ENCODE measurements at regions not wholly inside any gene's neighbourhood (a gene's known extent, or its start where the extent isn't known, plus 50 kb on each side); places are given as distances from the start of the nearest gene placed in this dataset.

DNA sequence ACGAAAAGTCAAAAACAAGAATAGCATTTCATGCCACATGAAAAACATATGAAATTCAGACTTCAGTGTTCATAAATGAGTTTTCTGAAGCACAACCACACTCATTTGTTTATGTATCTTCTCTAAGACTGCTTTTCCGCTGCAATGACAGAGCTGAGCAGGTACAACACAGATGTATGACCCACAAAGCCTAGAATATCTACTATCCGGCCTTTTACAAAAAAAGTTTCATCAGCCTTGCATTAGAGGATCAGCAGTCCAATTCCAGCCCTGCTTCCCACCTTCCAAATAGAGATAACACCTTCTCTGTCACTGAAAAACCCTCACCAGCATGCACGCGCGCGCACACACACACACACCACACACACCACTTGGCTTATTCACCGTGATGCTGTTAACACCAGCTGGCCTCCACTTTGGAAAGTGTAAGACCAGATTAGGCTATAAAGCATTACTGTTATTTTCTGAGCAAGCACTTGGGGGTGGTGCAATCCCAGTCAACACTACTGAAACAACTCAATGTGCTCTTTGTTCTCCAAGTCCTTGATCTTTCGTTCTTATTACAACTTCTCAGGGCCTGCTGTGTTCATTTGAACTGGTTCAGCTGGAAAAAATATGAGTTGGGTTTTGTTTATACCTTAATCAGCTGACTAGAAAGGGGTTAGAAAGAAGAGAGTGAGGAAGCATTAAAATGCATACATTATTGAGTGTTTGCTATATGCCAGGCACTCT, 90.0 kb downstream of the GLUL start (continued):
- no peak for TF ChIP-seq ZNF350 (tag by site-specific recombination; IDR thresholded peaks at IDR 0.05)
- TF ChIP-seq, protein P1, sequence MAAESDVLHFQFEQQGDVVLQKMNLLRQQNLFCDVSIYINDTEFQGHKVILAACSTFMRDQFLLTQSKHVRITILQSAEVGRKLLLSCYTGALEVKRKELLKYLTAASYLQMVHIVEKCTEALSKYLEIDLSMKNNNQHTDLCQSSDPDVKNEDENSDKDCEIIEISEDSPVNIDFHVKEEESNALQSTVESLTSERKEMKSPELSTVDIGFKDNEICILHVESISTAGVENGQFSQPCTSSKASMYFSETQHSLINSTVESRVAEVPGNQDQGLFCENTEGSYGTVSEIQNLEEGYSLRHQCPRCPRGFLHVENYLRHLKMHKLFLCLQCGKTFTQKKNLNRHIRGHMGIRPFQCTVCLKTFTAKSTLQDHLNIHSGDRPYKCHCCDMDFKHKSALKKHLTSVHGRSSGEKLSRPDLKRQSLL (tag by site-specific recombination; IDR thresholded peaks at IDR 0.05), result no peak
- TF ChIP-seq ZNF19 (tag by site-specific recombination; IDR thresholded peaks at IDR 0.05; ENCODE audit: low read depth), result no peak
- TF ChIP-seq ZNF311 (tag by site-specific recombination; IDR thresholded peaks at IDR 0.05; ENCODE audit: borderline replicate concordance), result no peak
- TF ChIP-seq, protein P2, sequence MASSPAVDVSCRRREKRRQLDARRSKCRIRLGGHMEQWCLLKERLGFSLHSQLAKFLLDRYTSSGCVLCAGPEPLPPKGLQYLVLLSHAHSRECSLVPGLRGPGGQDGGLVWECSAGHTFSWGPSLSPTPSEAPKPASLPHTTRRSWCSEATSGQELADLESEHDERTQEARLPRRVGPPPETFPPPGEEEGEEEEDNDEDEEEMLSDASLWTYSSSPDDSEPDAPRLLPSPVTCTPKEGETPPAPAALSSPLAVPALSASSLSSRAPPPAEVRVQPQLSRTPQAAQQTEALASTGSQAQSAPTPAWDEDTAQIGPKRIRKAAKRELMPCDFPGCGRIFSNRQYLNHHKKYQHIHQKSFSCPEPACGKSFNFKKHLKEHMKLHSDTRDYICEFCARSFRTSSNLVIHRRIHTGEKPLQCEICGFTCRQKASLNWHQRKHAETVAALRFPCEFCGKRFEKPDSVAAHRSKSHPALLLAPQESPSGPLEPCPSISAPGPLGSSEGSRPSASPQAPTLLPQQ (tag by site-specific recombination; IDR thresholded peaks at IDR 0.05), result no peak
- no peak for TF ChIP-seq ZNF423 (tag by site-specific recombination; IDR thresholded peaks at IDR 0.05)
- TF ChIP-seq ZNF2 (tag by site-specific recombination; IDR thresholded peaks at IDR 0.05), result no peak
- no peak for TF ChIP-seq SP3 (tag by site-specific recombination; IDR thresholded peaks at IDR 0.05)
- no peak for TF ChIP-seq ZFP37 (tag by site-specific recombination; IDR thresholded peaks at IDR 0.05)
- no peak for TF ChIP-seq GLIS1 (tag by site-specific recombination; IDR thresholded peaks at IDR 0.05)
- TF ChIP-seq ZNF211 (tag by site-specific recombination; IDR thresholded peaks at IDR 0.05; ENCODE audit: low read depth), result no peak
- no peak for TF ChIP-seq SCRT2 (tag by site-specific recombination; IDR thresholded peaks at IDR 0.05)
- no peak for TF ChIP-seq ZSCAN30 (tag by site-specific recombination; IDR thresholded peaks at IDR 0.05)
- no peak for TF ChIP-seq ZNF133 (tag by site-specific recombination; IDR thresholded peaks at IDR 0.05)

DNA sequence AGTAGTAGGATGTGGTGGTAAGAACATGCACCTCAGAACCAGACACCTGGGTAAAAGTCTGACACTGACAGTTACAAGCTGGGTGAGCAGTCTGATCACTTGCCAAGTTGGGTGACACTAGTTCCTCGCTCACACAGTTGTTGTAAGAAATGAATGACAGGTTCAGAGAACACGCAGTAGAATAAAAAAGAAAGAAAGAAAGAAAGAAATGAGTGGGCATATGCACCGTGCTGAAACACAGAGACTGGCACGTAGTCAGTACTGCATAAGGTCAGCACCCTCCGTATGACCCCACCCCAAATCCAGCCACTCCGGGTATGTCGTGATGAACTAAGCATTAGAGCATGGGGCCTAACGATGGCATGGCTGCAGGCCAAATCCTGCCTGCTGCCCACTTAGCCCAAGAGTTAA, 90.6 kb downstream of the GLUL start:
- no peak for TF ChIP-seq ZNF670 (tag by site-specific recombination; IDR thresholded peaks at IDR 0.05; ENCODE audit: low read depth)
- TF ChIP-seq ZFP41 (tag by site-specific recombination; IDR thresholded peaks at IDR 0.05; ENCODE audit: borderline replicate concordance), result no peak
- TF ChIP-seq ZNF48 (tag by site-specific recombination; IDR thresholded peaks at IDR 0.05), result no peak
- no peak for TF ChIP-seq GLIS2 (tag by site-specific recombination; IDR thresholded peaks at IDR 0.05)
- no peak for TF ChIP-seq ZNF248 (tag by site-specific recombination; IDR thresholded peaks at IDR 0.05)
- no peak for TF ChIP-seq ZNF558 (tag by site-specific recombination; IDR thresholded peaks at IDR 0.05)
- no peak for TF ChIP-seq ZNF626 (tag by site-specific recombination; IDR thresholded peaks at IDR 0.05)
- TF ChIP-seq ZBTB7A (tag by site-specific recombination; IDR thresholded peaks at IDR 0.05; ENCODE audit: low read depth), result no peak
- TF ChIP-seq ZNF510 (tag by site-specific recombination; IDR thresholded peaks at IDR 0.05; ENCODE audit: insufficient replicate concordance), result no peak
- TF ChIP-seq ZNF174 (tag by site-specific recombination; IDR thresholded peaks at IDR 0.05), result no peak
- no peak for TF ChIP-seq ZNF202 (tag by site-specific recombination; IDR thresholded peaks at IDR 0.05; ENCODE audit: borderline replicate concordance)
- no peak for TF ChIP-seq TRIM28 (IDR thresholded peaks at IDR 0.05; ENCODE audit: borderline replicate concordance, low read length)
- TF ChIP-seq, protein P1 (tag by site-specific recombination; IDR thresholded peaks at IDR 0.05), result no peak
- TF ChIP-seq, protein P3, sequence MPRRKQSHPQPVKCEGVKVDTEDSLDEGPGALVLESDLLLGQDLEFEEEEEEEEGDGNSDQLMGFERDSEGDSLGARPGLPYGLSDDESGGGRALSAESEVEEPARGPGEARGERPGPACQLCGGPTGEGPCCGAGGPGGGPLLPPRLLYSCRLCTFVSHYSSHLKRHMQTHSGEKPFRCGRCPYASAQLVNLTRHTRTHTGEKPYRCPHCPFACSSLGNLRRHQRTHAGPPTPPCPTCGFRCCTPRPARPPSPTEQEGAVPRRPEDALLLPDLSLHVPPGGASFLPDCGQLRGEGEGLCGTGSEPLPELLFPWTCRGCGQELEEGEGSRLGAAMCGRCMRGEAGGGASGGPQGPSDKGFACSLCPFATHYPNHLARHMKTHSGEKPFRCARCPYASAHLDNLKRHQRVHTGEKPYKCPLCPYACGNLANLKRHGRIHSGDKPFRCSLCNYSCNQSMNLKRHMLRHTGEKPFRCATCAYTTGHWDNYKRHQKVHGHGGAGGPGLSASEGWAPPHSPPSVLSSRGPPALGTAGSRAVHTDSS (tag by site-specific recombination; IDR thresholded peaks at IDR 0.05), result no peak
- no peak for TF ChIP-seq ZNF266 (tag by site-specific recombination; IDR thresholded peaks at IDR 0.05; ENCODE audit: low read depth)
- no peak for TF ChIP-seq ZNF623 (tag by site-specific recombination; IDR thresholded peaks at IDR 0.05)
- TF ChIP-seq YY1 (tag by site-specific recombination; IDR thresholded peaks at IDR 0.05), result no peak
- no peak for TF ChIP-seq ZNF354C (tag by site-specific recombination; IDR thresholded peaks at IDR 0.05; ENCODE audit: borderline replicate concordance, low read depth)
- no peak for TF ChIP-seq ZNF221 (tag by site-specific recombination; IDR thresholded peaks at IDR 0.05; ENCODE audit: borderline replicate concordance)
- no peak for TF ChIP-seq ZNF211 (tag by site-specific recombination; IDR thresholded peaks at IDR 0.05; ENCODE audit: low read depth)
- Histone ChIP-seq H3K27ac (ENCODE audit: extremely low read depth, low read depth, low read length) (no peak overlapping the region), H3K4me1 (ENCODE audit: control insufficient read depth, insufficient read depth, low read length) (no peaks in the 10 kb centered on the region), H3K4me3 (ENCODE audit: low read depth, low read length) (no peak overlapping the region), H3K9me3 (ENCODE audit: control insufficient read depth, insufficient read depth, low read depth, low read length) (no peaks in the 10 kb centered on the region), H3K36me3 (ENCODE audit: control insufficient read depth in 2 of 2, insufficient read depth in 1 of 2, low read length in 2 of 2) (no peaks in the 10 kb centered on the region)
- CTCF ChIA-PET, result interaction anchor here (0.7 to 0.8 kb wide), 2 partner anchors 42 to 109 kb away, joined by 3 to 4 read pairs; no protein-coding TSS in a partner anchor
- POLR2A ChIA-PET, result no interaction called here

Measured in HEK293 (cell line).